IMR-90 (cell line): ENCODE measurements at regions not wholly inside any gene's neighbourhood (a gene's known extent, or its start where the extent isn't known, plus 50 kb on each side); places are given as distances from the start of the nearest gene placed in this dataset.

Source experiments
- ATAC-seq: fragments of 200-7000 bp; cut with Tn5 transposase; 2 replicates; pipeline ENCODE4 v1.9.1; 2020; ENCODE audit warnings: low read depth, mild to moderate bottlenecking, moderate library complexity
- BruUV-seq: library from RNA; stranded (reverse); fragments of 400-500 nt; replicated peaks from 2 replicates; lab custom pipeline; 2021; lab: Mats Ljungman, UMichigan
- CTCF ChIA-PET: fragments of 300-600 bp; formaldehyde crosslinking; extraction: SDS; loops from one replicate; lab custom pipeline; 2021; ENCODE audit warnings: antibody characterized with exemption; lab: Yijun Ruan, JAX
- POLR2A ChIA-PET: fragments of 300-600 bp; sonication (Branson Sonifier 250); formaldehyde crosslinking; loops from one replicate; lab custom pipeline; 2022; ENCODE audit warnings: antibody characterized with exemption; ENCODE audit not compliant: unreplicated experiment; lab: Charles Lee
- DNase-seq: peaks from one replicate; pipeline ENCODE4 v3.0.0; 2013
- H2AFZ ChIP-seq: replicated peaks from 2 replicates; pipeline ENCODE3; 2013; ENCODE audit warnings: low read length, mild to moderate bottlenecking; ENCODE audit not compliant: poor library complexity
- H2AK5ac ChIP-seq: 2 replicates; pipeline ENCODE4 v1.6.1; 2013; ENCODE audit warnings: low read depth, low read length, inconsistent platforms
- H2AK9ac ChIP-seq: replicated peaks from 2 replicates; pipeline ENCODE3; 2013; ENCODE audit warnings: mild to moderate bottlenecking, low read depth, low read length, moderate library complexity; ENCODE audit not compliant: poor library complexity
- H2BK120ac ChIP-seq: 2 replicates; pipeline ENCODE4 v1.6.1; 2013; ENCODE audit warnings: low read depth, low read length, inconsistent platforms
- H2BK15ac ChIP-seq: 3 replicates; pipeline ENCODE4 v1.6.1; 2013; ENCODE audit warnings: low read depth, low read length, inconsistent platforms
- H2BK20ac ChIP-seq: 2 replicates; pipeline ENCODE4 v1.6.1; 2013; ENCODE audit warnings: low read depth, mild to moderate bottlenecking, inconsistent platforms, low read length, moderate library complexity
- H2BK5ac ChIP-seq: 2 replicates; pipeline ENCODE4 v1.6.1; 2013; ENCODE audit warnings: mild to moderate bottlenecking, low read depth, low read length, inconsistent platforms; ENCODE audit not compliant: poor library complexity, severe bottlenecking
- H3K14ac ChIP-seq: replicated peaks from 2 replicates; pipeline ENCODE4 v1.6.1; 2013; ENCODE audit warnings: low read depth, low read length, inconsistent platforms
- H3K18ac ChIP-seq: 2 replicates; pipeline ENCODE4 v1.6.1; 2013; ENCODE audit warnings: low read depth, low read length, control low read depth
- H3K23ac ChIP-seq: 2 replicates; pipeline ENCODE4 v1.6.1; 2013; ENCODE audit warnings: low read depth, low read length, inconsistent platforms
- H3K27ac ChIP-seq: 2 replicates; pipeline ENCODE4 v1.5.1; 2013; ENCODE audit warnings: mild to moderate bottlenecking, control low read depth, low read length; ENCODE audit not compliant: insufficient read depth
- H3K27me3 ChIP-seq: 2 replicates; pipeline ENCODE4 v1.6.1; 2013; ENCODE audit warnings: low read length; ENCODE audit not compliant: control insufficient read depth, insufficient read depth
- H3K36me3 ChIP-seq: 2 replicates; pipeline ENCODE4 v1.6.1; 2013; ENCODE audit warnings: low read length, mixed read lengths; ENCODE audit not compliant: control insufficient read depth, insufficient read depth
- H3K4ac ChIP-seq: 2 replicates; pipeline ENCODE4 v1.6.1; 2013; ENCODE audit warnings: low read depth, low read length, inconsistent platforms
- H3K4me1 ChIP-seq: 2 replicates; pipeline ENCODE4 v1.6.1; 2013; ENCODE audit warnings: low read length, mixed read lengths; ENCODE audit not compliant: control insufficient read depth, insufficient read depth
- H3K4me2 ChIP-seq: 2 replicates; pipeline ENCODE4 v1.6.1; 2013; ENCODE audit warnings: low read depth, mild to moderate bottlenecking, control low read depth, low read length, moderate library complexity
- H3K4me3 ChIP-seq: 2 replicates; pipeline ENCODE4 v1.5.1; 2013; ENCODE audit warnings: low read depth, mild to moderate bottlenecking, control low read depth, low read length, moderate library complexity; ENCODE audit not compliant: insufficient read depth
- H3K56ac ChIP-seq: 2 replicates; pipeline ENCODE4 v1.6.1; 2013; ENCODE audit warnings: low read length, inconsistent platforms; ENCODE audit not compliant: insufficient read depth; ENCODE audit errors: extremely low read depth
- H3K79me1 ChIP-seq, 2 experiments: 2 replicates each; pipeline ENCODE4 v1.6.1; 2013; ENCODE audit warnings: low read length in 2 of 2, inconsistent platforms in 1 of 2, low read depth in 1 of 2
- H3K9ac ChIP-seq: 2 replicates; pipeline ENCODE4 v1.6.1; 2013; ENCODE audit warnings: low read depth, low read length, control low read depth
- H3K9me1 ChIP-seq: 2 replicates; pipeline ENCODE4 v1.6.1; 2013; ENCODE audit warnings: low read length, inconsistent platforms; ENCODE audit not compliant: insufficient read depth
- H3K9me3 ChIP-seq: 2 replicates; pipeline ENCODE4 v1.6.1; 2013; ENCODE audit warnings: low read length; ENCODE audit not compliant: control insufficient read depth, insufficient read depth
- H4K20me1 ChIP-seq: 2 replicates; pipeline ENCODE4 v1.6.1; 2013; ENCODE audit warnings: low read length, inconsistent platforms; ENCODE audit not compliant: insufficient read depth
- H4K5ac ChIP-seq: 2 replicates; pipeline ENCODE4 v1.6.1; 2013; ENCODE audit warnings: mild to moderate bottlenecking, low read depth, low read length, control low read depth
- H4K8ac ChIP-seq, 2 experiments: 2 replicates each; pipeline ENCODE4 v1.6.1; 2013; ENCODE audit warnings: low read depth in 2 of 2, low read length in 2 of 2, control low read depth in 1 of 2, inconsistent platforms in 1 of 2
- H4K91ac ChIP-seq: 2 replicates; pipeline ENCODE4 v1.6.1; 2013; ENCODE audit warnings: low read depth, low read length, inconsistent platforms; ENCODE audit not compliant: insufficient read depth
- CEBPB ChIP-seq: IDR thresholded peaks from 2 replicates; pipeline ENCODE4 v1.6.1; 2012; ENCODE audit warnings: low read depth, low read length, improper control_type of control experiment
- CHD1 ChIP-seq: IDR thresholded peaks from 2 replicates; pipeline ENCODE4 v1.6.1; 2012; ENCODE audit warnings: low read depth, low read length, improper control_type of control experiment
- MAFK ChIP-seq: IDR thresholded peaks from 2 replicates; pipeline ENCODE4 v1.6.1; 2012; ENCODE audit warnings: low read depth, low read length, improper control_type of control experiment
- RAD21 ChIP-seq: IDR thresholded peaks from 2 replicates; pipeline ENCODE4 v1.6.1; 2012; ENCODE audit warnings: low read length, improper control_type of control experiment
- SMC3 ChIP-seq: fragments of 150-350 bp; IDR thresholded peaks from 2 replicates; pipeline ENCODE4 v1.6.1; 2016; ENCODE audit warnings: low read depth, mild to moderate bottlenecking, antibody characterized with exemption, low read length, moderate library complexity
- WGBS, 2 experiments: methylation state at CpG; one replicate each; pipeline versions ENCODE4 v1.1.5 to v1.1.7; 2013; ENCODE audit warnings: missing lambda C conversion rate in 2 of 2; ENCODE audit not compliant: insufficient read length in 1 of 2; ENCODE audit errors: extremely low coverage in 2 of 2; 5-methylcytosine and 5-hydroxymethylcytosine counted together
- dilution Hi-C: fragments of 300-500 bp; cut with HindIII; formaldehyde crosslinking; loops from one replicate; pipeline ENCODE4 v1.14.3; 2018; ENCODE audit warnings: low sequenced_read_pairs; ENCODE audit not compliant: unreplicated experiment
- in situ Hi-C: fragments of 300-500 bp; cut with MboI; formaldehyde crosslinking; loops from 3 replicates; pipeline ENCODE4 v1.14.3; 2019; ENCODE audit warnings: low sequenced_read_pairs, inconsistent platforms, mixed read lengths
- intact Hi-C: fragments of 100-400 bp; cut with micrococcal nuclease; formaldehyde crosslinking; loops from 2 replicates; pipeline ENCODE4 v1.10.0; 2022
- TF ChIP-seq, protein P1 (sequence below): fragments of 150-350 bp; IDR thresholded peaks from 2 replicates; pipeline ENCODE4 v1.6.1; 2016; ENCODE audit warnings: low read depth, mild to moderate bottlenecking, low read length, moderate library complexity, borderline replicate concordance
- TF ChIP-seq, protein P2 (sequence below): conservative IDR thresholded peaks from 2 replicates; pipeline ENCODE4 v1.5.1; 2012; ENCODE audit warnings: mild to moderate bottlenecking, low read depth, low read length, improper control_type of control experiment
- TF ChIP-seq, protein P3 (sequence below): fragments of 150-350 bp; IDR thresholded peaks from 2 replicates; pipeline ENCODE4 v1.6.1; 2017; ENCODE audit warnings: mild to moderate bottlenecking, antibody characterized with exemption, low read length, low read depth

DNA sequence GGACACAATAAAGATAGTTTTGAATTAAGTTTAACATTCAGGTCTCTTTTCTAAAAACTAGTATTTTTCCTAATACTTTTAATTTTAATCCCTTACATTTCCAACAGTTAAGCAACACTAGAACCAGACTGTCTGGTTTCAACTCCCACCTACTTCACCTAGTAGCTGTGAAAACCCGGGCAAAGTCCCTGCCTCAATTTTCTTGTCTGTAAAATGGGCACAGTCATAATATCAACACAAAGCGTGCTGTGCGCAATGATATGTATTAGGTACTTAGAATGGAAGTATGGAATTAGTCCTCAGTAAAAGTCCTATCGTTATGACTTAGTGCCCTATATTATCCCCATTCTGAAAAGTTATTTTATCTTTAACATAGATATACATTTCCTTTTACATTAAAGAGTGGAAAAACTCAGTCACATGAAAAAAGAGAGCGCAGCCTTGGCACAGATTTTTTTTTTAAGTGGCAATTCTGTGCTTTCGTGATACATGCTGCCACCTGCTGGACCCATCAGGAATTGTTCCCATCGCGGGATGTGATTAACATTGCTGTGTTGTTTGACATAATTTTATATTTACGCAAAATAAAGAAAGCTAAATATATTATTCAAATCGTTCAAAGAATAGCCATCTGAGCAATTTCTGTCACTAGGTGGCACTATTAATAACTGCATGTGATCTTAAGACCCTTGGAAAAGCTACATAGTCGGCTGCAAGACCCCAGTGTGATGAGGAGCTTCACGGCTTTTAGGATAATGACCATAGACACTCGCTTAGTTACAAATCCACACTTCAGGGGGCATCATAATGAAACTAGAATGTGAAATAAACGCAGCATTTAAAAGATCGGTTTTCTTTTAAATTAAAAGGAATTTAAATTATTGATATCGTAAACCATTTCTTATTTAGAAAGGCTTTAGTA lies 59.9 kb downstream of the LIG4 start:
- Histone ChIP-seq H3K56ac (no peak overlapping the region), H4K91ac (no peak overlapping the region), H3K27me3 (peaks cover 2% of the 10 kb centered on the region), H3K4me2 (no peak overlapping the region), H3K79me1 (no peaks in the 10 kb centered on the region), H2AK5ac (no peak overlapping the region), H3K14ac (no peak overlapping the region), H3K4me1 (no peaks in the 10 kb centered on the region), H3K23ac (no peak overlapping the region), H2BK20ac (no peak overlapping the region), H2BK120ac (no peak overlapping the region), H2AFZ (no peak overlapping the region), H3K9me1 (peaks cover 3% of the 10 kb centered on the region; the same call in 1 of the 2 replicates), H3K9me3 (peaks cover 5% of the 10 kb centered on the region), H3K36me3 (no peaks in the 10 kb centered on the region), H4K8ac (no peak overlapping the region), H2BK15ac (no peak overlapping the region), H4K5ac (no peak overlapping the region), H3K18ac (no peak overlapping the region), H2AK9ac (no peak overlapping the region), H3K4me3 (no peak overlapping the region), H3K27ac (no peak overlapping the region), H4K20me1 (no peaks in the 10 kb centered on the region), H3K4ac (no peak overlapping the region), H3K9ac (no peak overlapping the region), H2BK5ac (no peak overlapping the region)
- in situ Hi-C loops (loop anchor here (25.0 kb wide), 1 partner anchor 793 kb away; no protein-coding TSS in a partner anchor), dilution Hi-C loops (no loop called here), intact Hi-C loops (loop anchor here (1.0 to 10.0 kb wide), 5 partner anchors 288 to 950 kb away; a partner anchor contains a TSS)
- POLR2A ChIA-PET = no interaction called here
- no CpG with 5 or more reads among the region's 16 CpGs for WGBS, 2 experiments
- ATAC-seq (peak; percentile 65; the same call in 1 of the 2 replicates), DNase-seq (peak; percentile 52)
- TF ChIP-seq CHD1 (no peak), SMC3 (peak; percentile 81), CEBPB (no peak), MAFK (no peak), RAD21 (peak; percentile 78)
- TF ChIP-seq, protein P1, sequence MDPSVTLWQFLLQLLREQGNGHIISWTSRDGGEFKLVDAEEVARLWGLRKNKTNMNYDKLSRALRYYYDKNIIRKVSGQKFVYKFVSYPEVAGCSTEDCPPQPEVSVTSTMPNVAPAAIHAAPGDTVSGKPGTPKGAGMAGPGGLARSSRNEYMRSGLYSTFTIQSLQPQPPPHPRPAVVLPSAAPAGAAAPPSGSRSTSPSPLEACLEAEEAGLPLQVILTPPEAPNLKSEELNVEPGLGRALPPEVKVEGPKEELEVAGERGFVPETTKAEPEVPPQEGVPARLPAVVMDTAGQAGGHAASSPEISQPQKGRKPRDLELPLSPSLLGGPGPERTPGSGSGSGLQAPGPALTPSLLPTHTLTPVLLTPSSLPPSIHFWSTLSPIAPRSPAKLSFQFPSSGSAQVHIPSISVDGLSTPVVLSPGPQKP = no peak
- TF ChIP-seq, protein P2, sequence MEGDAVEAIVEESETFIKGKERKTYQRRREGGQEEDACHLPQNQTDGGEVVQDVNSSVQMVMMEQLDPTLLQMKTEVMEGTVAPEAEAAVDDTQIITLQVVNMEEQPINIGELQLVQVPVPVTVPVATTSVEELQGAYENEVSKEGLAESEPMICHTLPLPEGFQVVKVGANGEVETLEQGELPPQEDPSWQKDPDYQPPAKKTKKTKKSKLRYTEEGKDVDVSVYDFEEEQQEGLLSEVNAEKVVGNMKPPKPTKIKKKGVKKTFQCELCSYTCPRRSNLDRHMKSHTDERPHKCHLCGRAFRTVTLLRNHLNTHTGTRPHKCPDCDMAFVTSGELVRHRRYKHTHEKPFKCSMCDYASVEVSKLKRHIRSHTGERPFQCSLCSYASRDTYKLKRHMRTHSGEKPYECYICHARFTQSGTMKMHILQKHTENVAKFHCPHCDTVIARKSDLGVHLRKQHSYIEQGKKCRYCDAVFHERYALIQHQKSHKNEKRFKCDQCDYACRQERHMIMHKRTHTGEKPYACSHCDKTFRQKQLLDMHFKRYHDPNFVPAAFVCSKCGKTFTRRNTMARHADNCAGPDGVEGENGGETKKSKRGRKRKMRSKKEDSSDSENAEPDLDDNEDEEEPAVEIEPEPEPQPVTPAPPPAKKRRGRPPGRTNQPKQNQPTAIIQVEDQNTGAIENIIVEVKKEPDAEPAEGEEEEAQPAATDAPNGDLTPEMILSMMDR = peak; percentile 85
- TF ChIP-seq, protein P3, sequence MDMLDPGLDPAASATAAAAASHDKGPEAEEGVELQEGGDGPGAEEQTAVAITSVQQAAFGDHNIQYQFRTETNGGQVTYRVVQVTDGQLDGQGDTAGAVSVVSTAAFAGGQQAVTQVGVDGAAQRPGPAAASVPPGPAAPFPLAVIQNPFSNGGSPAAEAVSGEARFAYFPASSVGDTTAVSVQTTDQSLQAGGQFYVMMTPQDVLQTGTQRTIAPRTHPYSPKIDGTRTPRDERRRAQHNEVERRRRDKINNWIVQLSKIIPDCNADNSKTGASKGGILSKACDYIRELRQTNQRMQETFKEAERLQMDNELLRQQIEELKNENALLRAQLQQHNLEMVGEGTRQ = no peak
- CTCF ChIA-PET = interaction anchor here (0.6 to 3.1 kb wide), 13 partner anchors 9 to 953 kb away, joined by 3 to 14 read pairs (median 4); no protein-coding TSS in a partner anchor
- no TSS peak for BruUV-seq
